ENCODE measurements at regions not wholly inside any gene's neighbourhood (a gene's known extent, or its start where the extent isn't known, plus 50 kb on each side); places are given as distances from the start of the nearest gene placed in this dataset.

DNA sequence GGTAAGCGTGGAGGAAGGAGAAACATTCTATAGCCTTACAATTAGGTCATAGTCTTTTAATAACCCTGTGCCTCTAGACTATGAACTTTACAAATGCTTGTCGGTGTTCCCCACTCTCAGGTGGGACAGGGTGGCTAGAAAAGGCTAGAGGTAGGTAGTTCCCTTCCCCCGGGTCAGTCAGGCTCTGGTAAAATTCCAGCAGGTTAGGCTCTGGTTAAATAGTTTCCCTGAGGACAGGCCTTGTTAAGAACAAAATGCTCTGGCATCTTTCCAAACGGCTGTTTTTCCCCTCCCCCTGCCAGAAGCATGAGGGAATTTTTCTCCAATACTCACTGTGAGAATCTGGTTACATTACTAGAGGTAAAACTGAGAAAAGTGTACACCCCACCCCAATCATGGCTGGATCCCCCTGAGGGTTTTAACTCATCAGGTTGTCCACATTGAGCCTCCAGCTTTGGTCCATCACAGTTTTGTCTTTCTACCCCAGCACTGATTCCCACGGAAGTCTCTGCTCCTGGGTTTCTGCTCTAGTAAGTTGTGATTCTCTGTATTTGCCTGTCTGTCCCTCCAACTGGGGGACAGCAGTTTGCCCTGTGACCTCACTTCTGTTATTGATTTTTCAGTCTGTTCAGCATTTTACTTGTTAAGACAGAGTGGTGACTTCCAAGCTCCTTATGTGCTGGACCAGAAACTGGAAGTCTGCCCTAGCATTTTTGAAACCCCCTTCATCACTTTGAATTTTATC, 84.7 kb upstream of the ADGRF1 start (continued):
- no peak for TF ChIP-seq ZBED4 (CRISPR knock-in tag; IDR thresholded peaks at IDR 0.05; ENCODE audit: borderline replicate concordance)
- TF ChIP-seq HDAC6 (IDR thresholded peaks at IDR 0.05; ENCODE audit: low read depth, low read length): no peak
- TF ChIP-seq MZF1 (CRISPR knock-in tag; IDR thresholded peaks at IDR 0.05; ENCODE audit: borderline replicate concordance): no peak
- no peak for TF ChIP-seq RFX1 (IDR thresholded peaks at IDR 0.05)
- no peak for TF ChIP-seq RORA (CRISPR knock-in tag; IDR thresholded peaks at IDR 0.05)
- TF ChIP-seq EEA1 (CRISPR knock-in tag; IDR thresholded peaks at IDR 0.05; ENCODE audit: borderline replicate concordance): no peak
- no peak for TF ChIP-seq PCBP2 (optimal IDR thresholded peaks at IDR 0.05; ENCODE audit: low read depth, low read length, poor library complexity, severe bottlenecking)
- TF ChIP-seq RNF2 (conservative IDR thresholded peaks at IDR 0.05; ENCODE audit: low read depth): no peak
- no peak for TF ChIP-seq ATF1 (CRISPR knock-in tag; IDR thresholded peaks at IDR 0.05)
- no peak for TF ChIP-seq MLLT10 (CRISPR knock-in tag; IDR thresholded peaks at IDR 0.05)
- peak; percentile 54; the same call in 1 of the 2 replicates for TF ChIP-seq BCL6 (CRISPR knock-in tag; IDR thresholded peaks at IDR 0.05)
- TF ChIP-seq ZNF282 (IDR thresholded peaks at IDR 0.05; ENCODE audit: partially characterized antibody): no peak
- no peak for TF ChIP-seq MNT (IDR thresholded peaks at IDR 0.05)
- TF ChIP-seq, protein P1, sequence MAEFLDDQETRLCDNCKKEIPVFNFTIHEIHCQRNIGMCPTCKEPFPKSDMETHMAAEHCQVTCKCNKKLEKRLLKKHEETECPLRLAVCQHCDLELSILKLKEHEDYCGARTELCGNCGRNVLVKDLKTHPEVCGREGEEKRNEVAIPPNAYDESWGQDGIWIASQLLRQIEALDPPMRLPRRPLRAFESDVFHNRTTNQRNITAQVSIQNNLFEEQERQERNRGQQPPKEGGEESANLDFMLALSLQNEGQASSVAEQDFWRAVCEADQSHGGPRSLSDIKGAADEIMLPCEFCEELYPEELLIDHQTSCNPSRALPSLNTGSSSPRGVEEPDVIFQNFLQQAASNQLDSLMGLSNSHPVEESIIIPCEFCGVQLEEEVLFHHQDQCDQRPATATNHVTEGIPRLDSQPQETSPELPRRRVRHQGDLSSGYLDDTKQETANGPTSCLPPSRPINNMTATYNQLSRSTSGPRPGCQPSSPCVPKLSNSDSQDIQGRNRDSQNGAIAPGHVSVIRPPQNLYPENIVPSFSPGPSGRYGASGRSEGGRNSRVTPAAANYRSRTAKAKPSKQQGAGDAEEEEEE (CRISPR knock-in tag; IDR thresholded peaks at IDR 0.05; ENCODE audit: borderline replicate concordance): no peak
- TF ChIP-seq, protein P2, sequence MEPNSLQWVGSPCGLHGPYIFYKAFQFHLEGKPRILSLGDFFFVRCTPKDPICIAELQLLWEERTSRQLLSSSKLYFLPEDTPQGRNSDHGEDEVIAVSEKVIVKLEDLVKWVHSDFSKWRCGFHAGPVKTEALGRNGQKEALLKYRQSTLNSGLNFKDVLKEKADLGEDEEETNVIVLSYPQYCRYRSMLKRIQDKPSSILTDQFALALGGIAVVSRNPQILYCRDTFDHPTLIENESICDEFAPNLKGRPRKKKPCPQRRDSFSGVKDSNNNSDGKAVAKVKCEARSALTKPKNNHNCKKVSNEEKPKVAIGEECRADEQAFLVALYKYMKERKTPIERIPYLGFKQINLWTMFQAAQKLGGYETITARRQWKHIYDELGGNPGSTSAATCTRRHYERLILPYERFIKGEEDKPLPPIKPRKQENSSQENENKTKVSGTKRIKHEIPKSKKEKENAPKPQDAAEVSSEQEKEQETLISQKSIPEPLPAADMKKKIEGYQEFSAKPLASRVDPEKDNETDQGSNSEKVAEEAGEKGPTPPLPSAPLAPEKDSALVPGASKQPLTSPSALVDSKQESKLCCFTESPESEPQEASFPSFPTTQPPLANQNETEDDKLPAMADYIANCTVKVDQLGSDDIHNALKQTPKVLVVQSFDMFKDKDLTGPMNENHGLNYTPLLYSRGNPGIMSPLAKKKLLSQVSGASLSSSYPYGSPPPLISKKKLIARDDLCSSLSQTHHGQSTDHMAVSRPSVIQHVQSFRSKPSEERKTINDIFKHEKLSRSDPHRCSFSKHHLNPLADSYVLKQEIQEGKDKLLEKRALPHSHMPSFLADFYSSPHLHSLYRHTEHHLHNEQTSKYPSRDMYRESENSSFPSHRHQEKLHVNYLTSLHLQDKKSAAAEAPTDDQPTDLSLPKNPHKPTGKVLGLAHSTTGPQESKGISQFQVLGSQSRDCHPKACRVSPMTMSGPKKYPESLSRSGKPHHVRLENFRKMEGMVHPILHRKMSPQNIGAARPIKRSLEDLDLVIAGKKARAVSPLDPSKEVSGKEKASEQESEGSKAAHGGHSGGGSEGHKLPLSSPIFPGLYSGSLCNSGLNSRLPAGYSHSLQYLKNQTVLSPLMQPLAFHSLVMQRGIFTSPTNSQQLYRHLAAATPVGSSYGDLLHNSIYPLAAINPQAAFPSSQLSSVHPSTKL (CRISPR knock-in tag; IDR thresholded peaks at IDR 0.05): peak; percentile 74
- TF ChIP-seq KDM2A (CRISPR knock-in tag; IDR thresholded peaks at IDR 0.05; ENCODE audit: borderline replicate concordance, low read depth): 0 out of 2 replicates have a peak, but pooled peaks have one; percentile 42
- peak; percentile 24; the same call in 1 of the 2 replicates for TF ChIP-seq GABPB1 (CRISPR knock-in tag; IDR thresholded peaks at IDR 0.05)
- TF ChIP-seq SRY (CRISPR knock-in tag; IDR thresholded peaks at IDR 0.05): no peak
